ENCODE measurements at regions not wholly inside any gene's neighbourhood (a gene's known extent, or its start where the extent isn't known, plus 50 kb on each side); places are given as distances from the start of the nearest gene placed in this dataset.

DNA sequence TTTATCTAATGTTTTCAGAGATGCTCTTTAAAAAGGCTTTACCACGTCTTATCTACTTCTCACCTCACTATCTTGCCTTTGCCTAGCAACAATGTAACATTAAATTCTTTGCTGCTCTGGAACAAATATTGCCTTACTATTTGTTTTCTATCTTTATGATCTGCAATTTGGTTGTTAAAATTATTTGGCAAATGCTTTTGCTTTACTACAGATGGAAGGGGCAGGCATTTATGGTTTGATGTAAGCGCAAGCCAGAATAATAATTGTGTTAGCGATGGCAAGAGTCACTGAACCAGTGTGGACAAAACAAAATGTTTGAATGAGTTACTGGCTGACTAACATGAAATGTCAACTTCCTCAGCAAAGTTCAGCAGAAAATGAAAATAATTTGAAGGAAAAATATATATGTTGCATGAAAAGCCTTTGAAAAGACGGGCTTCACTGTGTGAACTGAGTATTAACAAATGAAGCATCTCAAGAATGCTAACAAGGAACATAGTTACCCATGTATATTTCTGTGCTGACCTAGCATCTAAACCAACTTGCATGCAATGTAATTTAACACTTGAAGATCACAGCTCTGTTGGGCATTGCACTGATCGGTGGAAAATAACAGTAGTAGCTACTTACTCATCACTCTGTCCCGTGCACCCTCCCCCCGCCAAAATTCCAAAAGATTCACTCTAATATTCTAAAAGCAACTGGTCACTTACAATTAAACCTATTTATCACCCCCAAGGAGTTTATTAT, 454.0 kb upstream of the ARHGEF26 start:
- TF ChIP-seq POLR2A (IDR thresholded peaks at IDR 0.05; ENCODE audit: low read length) (no peak), GATA1 (IDR thresholded peaks at IDR 0.05; ENCODE audit: low read depth, low read length) (no peak)
